ENCODE measurements at regions not wholly inside any gene's neighbourhood (a gene's known extent, or its start where the extent isn't known, plus 50 kb on each side); places are given as distances from the start of the nearest gene placed in this dataset.

- no CpG with 5 or more reads among the region's 1 CpG for WGBS, 2 donors (ENCODE audit: extremely low coverage in 2 of 2, insufficient read length in 2 of 2, insufficient replicate concordance in 1 of 2)
- Histone ChIP-seq H3K27me3 (ENCODE audit: control insufficient read depth in 3 of 3, insufficient read depth in 3 of 3, low read depth in 1 of 3, low read length in 3 of 3) (no peaks in the 10 kb centered on the region), H2AFZ (ENCODE audit: low read length) (no peak overlapping the region), H2AK5ac (ENCODE audit: low read depth, low read length) (no peak overlapping the region), H3K18ac (ENCODE audit: low read length) (no peak overlapping the region), H4K91ac (ENCODE audit: low read depth, low read length, poor library complexity) (no peak overlapping the region), H3K36me3 (replicated peaks in 1 of 2; ENCODE audit: control insufficient read depth in 2 of 2, insufficient read depth in 2 of 2, low read length in 2 of 2) (no peaks in the 10 kb centered on the region), H2BK12ac (ENCODE audit: low read length) (no peak overlapping the region), H3K9me3 (replicated peaks in 1 of 2; ENCODE audit: control insufficient read depth in 2 of 2, insufficient read depth in 1 of 2, low read depth in 1 of 2, low read length in 2 of 2) (peaks cover 0 to 15% of the 10 kb centered on the region in 2 donors), H3K79me1 (ENCODE audit: low read depth, low read length) (no peaks in the 10 kb centered on the region), H2BK15ac (ENCODE audit: low read length) (no peak overlapping the region), H3K4me1 (ENCODE audit: control insufficient read depth in 2 of 2, insufficient read depth in 1 of 2, low read depth in 1 of 2, low read length in 2 of 2) (peaks cover 0 to 15% of the 10 kb centered on the region in 2 donors), H4K8ac (ENCODE audit: low read depth, low read length) (no peak overlapping the region), H3K9ac (ENCODE audit: low read depth, low read length, poor library complexity) (no peak overlapping the region), H3K23ac (ENCODE audit: low read depth, low read length, poor library complexity) (no peak overlapping the region), H2BK5ac (ENCODE audit: low read length) (no peak overlapping the region), H3K4me2 (ENCODE audit: insufficient read depth, low read length, poor library complexity, severe bottlenecking) (no peak overlapping the region), H2BK120ac (ENCODE audit: low read depth, low read length) (no peak overlapping the region), H3K4ac (ENCODE audit: low read length) (no peak overlapping the region), H3K14ac (ENCODE audit: low read length) (no peak overlapping the region), H3K27ac (replicated peaks; ENCODE audit: low read length) (no peak overlapping the region), H3K4me3 (ENCODE audit: low read length in 2 of 2) (no peak overlapping the region)
- no peak for DNase-seq (ENCODE audit: low spot score)
These were observed 120.6 kb downstream of the DUSP6 start for GRCh38 chr12:89231686-89232085.

- Histone ChIP-seq H2AK5ac (ENCODE audit: low read depth, low read length) (no peak overlapping the region), H3K36me3 (replicated peaks in 1 of 2; ENCODE audit: control insufficient read depth in 2 of 2, insufficient read depth in 2 of 2, low read length in 2 of 2) (no peaks in the 10 kb centered on the region), H3K9me3 (replicated peaks in 1 of 2; ENCODE audit: control insufficient read depth in 2 of 2, insufficient read depth in 1 of 2, low read depth in 1 of 2, low read length in 2 of 2) (peaks cover 0 to 15% of the 10 kb centered on the region in 2 donors), H3K79me1 (ENCODE audit: low read depth, low read length) (no peaks in the 10 kb centered on the region), H3K9ac (ENCODE audit: low read depth, low read length, poor library complexity) (no peak overlapping the region), H4K8ac (ENCODE audit: low read depth, low read length) (no peak overlapping the region), H3K4me3 (ENCODE audit: low read length in 2 of 2) (no peak overlapping the region), H3K4me2 (ENCODE audit: insufficient read depth, low read length, poor library complexity, severe bottlenecking) (no peak overlapping the region), H2BK15ac (ENCODE audit: low read length) (no peak overlapping the region), H3K27ac (replicated peaks; ENCODE audit: low read length) (no peak overlapping the region), H3K4me1 (ENCODE audit: control insufficient read depth in 2 of 2, insufficient read depth in 1 of 2, low read depth in 1 of 2, low read length in 2 of 2) (peaks cover 2 to 18% of the 10 kb centered on the region in 2 donors), H4K91ac (ENCODE audit: low read depth, low read length, poor library complexity) (no peak overlapping the region), H3K27me3 (ENCODE audit: control insufficient read depth in 3 of 3, insufficient read depth in 3 of 3, low read depth in 1 of 3, low read length in 3 of 3) (no peaks in the 10 kb centered on the region), H3K18ac (ENCODE audit: low read length) (no peak overlapping the region), H2BK120ac (ENCODE audit: low read depth, low read length) (no peak overlapping the region), H2BK5ac (ENCODE audit: low read length) (no peak overlapping the region), H3K23ac (ENCODE audit: low read depth, low read length, poor library complexity) (no peak overlapping the region), H2BK12ac (ENCODE audit: low read length) (no peak overlapping the region), H3K4ac (ENCODE audit: low read length) (no peak overlapping the region), H3K14ac (ENCODE audit: low read length) (no peak overlapping the region), H2AFZ (ENCODE audit: low read length) (no peak overlapping the region)
- DNase-seq (ENCODE audit: low spot score): no peak
- WGBS, 2 donors (ENCODE audit: extremely low coverage in 2 of 2, insufficient read length in 2 of 2, insufficient replicate concordance in 1 of 2): no CpG with 5 or more reads among the region's 2 CpGs
These were observed 121.7 kb downstream of the DUSP6 start for GRCh38 chr12:89230376-89231315.

- Histone ChIP-seq H2BK15ac (ENCODE audit: low read length) (no peak overlapping the region), H3K27ac (replicated peaks; ENCODE audit: low read length) (no peak overlapping the region), H3K9me3 (replicated peaks in 1 of 2; ENCODE audit: control insufficient read depth in 2 of 2, insufficient read depth in 1 of 2, low read depth in 1 of 2, low read length in 2 of 2) (peaks cover 0 to 15% of the 10 kb centered on the region in 2 donors), H3K79me1 (ENCODE audit: low read depth, low read length) (no peaks in the 10 kb centered on the region), H3K27me3 (ENCODE audit: control insufficient read depth in 3 of 3, insufficient read depth in 3 of 3, low read depth in 1 of 3, low read length in 3 of 3) (no peaks in the 10 kb centered on the region), H2BK5ac (ENCODE audit: low read length) (no peak overlapping the region), H3K4me1 (ENCODE audit: control insufficient read depth in 2 of 2, insufficient read depth in 1 of 2, low read depth in 1 of 2, low read length in 2 of 2) (peaks cover 2 to 25% of the 10 kb centered on the region in 2 donors), H2AFZ (ENCODE audit: low read length) (no peak overlapping the region), H2AK5ac (ENCODE audit: low read depth, low read length) (no peak overlapping the region), H2BK12ac (ENCODE audit: low read length) (no peak overlapping the region), H3K4ac (ENCODE audit: low read length) (no peak overlapping the region), H3K36me3 (replicated peaks in 1 of 2; ENCODE audit: control insufficient read depth in 2 of 2, insufficient read depth in 2 of 2, low read length in 2 of 2) (no peaks in the 10 kb centered on the region), H3K4me2 (ENCODE audit: insufficient read depth, low read length, poor library complexity, severe bottlenecking) (no peak overlapping the region), H3K23ac (ENCODE audit: low read depth, low read length, poor library complexity) (no peak overlapping the region), H2BK120ac (ENCODE audit: low read depth, low read length) (no peak overlapping the region), H4K91ac (ENCODE audit: low read depth, low read length, poor library complexity) (no peak overlapping the region), H4K8ac (ENCODE audit: low read depth, low read length) (no peak overlapping the region), H3K9ac (ENCODE audit: low read depth, low read length, poor library complexity) (no peak overlapping the region), H3K14ac (ENCODE audit: low read length) (no peak overlapping the region), H3K4me3 (ENCODE audit: low read length in 2 of 2) (no peak overlapping the region), H3K18ac (ENCODE audit: low read length) (no peak overlapping the region)
- no peak for DNase-seq (ENCODE audit: low spot score)
- no CpG with 5 or more reads among the region's 3 CpGs for WGBS, 2 donors (ENCODE audit: extremely low coverage in 2 of 2, insufficient read length in 2 of 2, insufficient replicate concordance in 1 of 2)
These were observed 123.8 kb downstream of the DUSP6 start for GRCh38 chr12:89228491-89228890.

- H2AK5ac ChIP-seq (ENCODE audit: low read depth, low read length): no peak overlapping the region
These were observed 124.5 kb downstream of the DUSP6 start for GRCh38 chr12:89227774-89228173.

More at GRCh38 chr12:89227774-89228173, 124.5 kb downstream of the DUSP6 start:
- H2AFZ ChIP-seq (ENCODE audit: low read length): no peak overlapping the region
- H3K36me3 ChIP-seq (replicated peaks in 1 of 2; ENCODE audit: control insufficient read depth in 2 of 2, insufficient read depth in 2 of 2, low read length in 2 of 2): no peaks in the 10 kb centered on the region
- H3K9me3 ChIP-seq (replicated peaks in 1 of 2; ENCODE audit: control insufficient read depth in 2 of 2, insufficient read depth in 1 of 2, low read depth in 1 of 2, low read length in 2 of 2): peaks cover 0 to 12% of the 10 kb centered on the region in 2 donors
- no CpG with 5 or more reads among the region's 2 CpGs for WGBS, 2 donors (ENCODE audit: extremely low coverage in 2 of 2, insufficient read length in 2 of 2, insufficient replicate concordance in 1 of 2)
- H3K4me2 ChIP-seq (ENCODE audit: insufficient read depth, low read length, poor library complexity, severe bottlenecking): no peak overlapping the region
- H3K9ac ChIP-seq (ENCODE audit: low read depth, low read length, poor library complexity): no peak overlapping the region
- DNase-seq (ENCODE audit: low spot score): no peak
- no peak overlapping the region for H3K27ac ChIP-seq (replicated peaks; ENCODE audit: low read length)
- H3K27me3 ChIP-seq (ENCODE audit: control insufficient read depth in 3 of 3, insufficient read depth in 3 of 3, low read depth in 1 of 3, low read length in 3 of 3): no peaks in the 10 kb centered on the region
- no peak overlapping the region for H3K18ac ChIP-seq (ENCODE audit: low read length)
- peaks cover 2 to 25% of the 10 kb centered on the region in 2 donors for H3K4me1 ChIP-seq (ENCODE audit: control insufficient read depth in 2 of 2, insufficient read depth in 1 of 2, low read depth in 1 of 2, low read length in 2 of 2)
- no peak overlapping the region for H4K91ac ChIP-seq (ENCODE audit: low read depth, low read length, poor library complexity)
- H3K4ac ChIP-seq (ENCODE audit: low read length): no peak overlapping the region
- H3K23ac ChIP-seq (ENCODE audit: low read depth, low read length, poor library complexity): no peak overlapping the region
- no peak overlapping the region for H4K8ac ChIP-seq (ENCODE audit: low read depth, low read length)
- H3K14ac ChIP-seq (ENCODE audit: low read length): no peak overlapping the region
- no peak overlapping the region for H2BK120ac ChIP-seq (ENCODE audit: low read depth, low read length)
- H2BK12ac ChIP-seq (ENCODE audit: low read length): no peak overlapping the region
- H2BK15ac ChIP-seq (ENCODE audit: low read length): no peak overlapping the region
- no peaks in the 10 kb centered on the region for H3K79me1 ChIP-seq (ENCODE audit: low read depth, low read length)
- no peak overlapping the region for H2BK5ac ChIP-seq (ENCODE audit: low read length)
- no peak overlapping the region for H3K4me3 ChIP-seq (ENCODE audit: low read length in 2 of 2)

All from neuronal stem cell (in vitro differentiated cells).